NCI-H146 treated with DMSO at 0.1 percent for 48 hours (cell line): ENCODE measurements at regions not wholly inside any gene's neighbourhood (a gene's known extent, or its start where the extent isn't known, plus 50 kb on each side); places are given as distances from the start of the nearest gene placed in this dataset.

Source experiments
- DNase-seq: peaks from one replicate; lab custom pipeline; 2025; ENCODE audit not compliant: unreplicated experiment; lab: John Stamatoyannopoulos, UW

GRCh38 chr1:182198006-182198605 is 136.6 kb upstream of the ZNF648 start:
- DNase-seq, result no peak

DNA sequence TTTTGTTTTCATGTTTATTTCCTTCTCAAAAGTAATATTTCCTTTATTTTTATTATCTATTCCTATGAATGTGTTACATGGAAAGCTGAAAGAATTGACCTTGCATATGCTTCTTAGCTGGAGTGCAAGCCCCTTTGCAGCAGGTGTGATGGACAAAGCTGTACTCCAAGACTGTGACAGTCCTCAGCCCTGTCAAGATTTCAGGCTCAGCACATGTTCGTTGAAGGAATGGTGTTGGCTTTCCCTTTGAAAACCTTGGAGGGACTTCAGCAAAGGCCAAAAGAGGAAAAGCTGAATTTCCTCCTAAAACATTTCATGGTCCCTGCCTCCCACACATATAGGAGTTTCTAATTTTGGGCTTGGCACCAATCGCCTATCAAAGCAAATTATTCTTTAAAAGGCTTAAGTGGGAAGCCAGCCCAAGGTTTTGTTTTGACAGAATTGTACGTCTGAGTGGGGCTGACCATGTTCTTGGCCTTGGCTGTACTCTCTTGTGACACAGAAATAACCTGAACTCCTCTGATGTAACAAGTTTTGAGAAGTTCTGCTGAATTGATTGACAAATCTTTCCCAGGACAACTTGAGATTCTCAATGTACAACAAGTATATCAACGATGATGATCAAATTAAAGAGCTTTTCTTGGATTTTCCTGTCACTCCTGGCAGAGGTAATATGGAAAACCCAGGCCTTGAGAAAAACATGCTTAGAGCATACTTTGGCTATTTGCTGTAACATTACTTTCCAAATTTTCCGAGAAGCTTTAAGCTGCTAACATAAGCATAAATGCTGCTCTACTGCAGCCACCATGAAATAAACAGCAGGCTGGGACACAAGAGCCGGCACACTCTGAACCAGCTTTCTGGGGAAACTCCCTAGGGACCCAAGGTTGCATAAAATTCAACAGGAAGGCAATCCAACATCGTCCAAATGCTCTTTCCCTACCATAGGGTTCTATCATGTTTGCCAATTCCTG is 135.7 kb upstream of the ZNF648 start:
- no peak for DNase-seq

GRCh38 chr1:182195733-182196132 is 134.2 kb upstream of the ZNF648 start:
- no peak for DNase-seq

GRCh38 chr1:182193908-182194550 is 132.5 kb upstream of the ZNF648 start:
- DNase-seq, result no peak

GRCh38 chr1:182192966-182193365 is 131.5 kb upstream of the ZNF648 start:
- DNase-seq, result no peak

DNA sequence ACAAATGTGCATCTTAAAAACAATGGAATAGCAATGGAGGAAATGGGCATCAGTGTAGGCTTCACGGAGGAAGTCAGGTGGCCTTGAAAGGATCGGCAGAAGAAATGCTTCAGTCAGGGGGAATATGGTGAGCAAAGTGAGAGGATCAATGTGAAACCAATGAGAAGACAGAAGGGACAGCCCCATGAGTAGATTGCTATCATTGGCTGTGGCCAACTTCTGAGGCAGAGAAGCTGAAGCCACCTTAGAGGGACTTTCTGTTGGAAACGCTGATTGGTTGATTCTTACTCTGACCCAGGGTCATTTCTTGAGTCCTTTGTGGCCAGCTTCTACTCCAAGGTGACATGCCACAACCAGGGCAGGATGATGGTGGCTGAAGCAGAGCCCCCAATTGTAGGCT is 130.7 kb upstream of the ZNF648 start:
- no peak for DNase-seq

DNA sequence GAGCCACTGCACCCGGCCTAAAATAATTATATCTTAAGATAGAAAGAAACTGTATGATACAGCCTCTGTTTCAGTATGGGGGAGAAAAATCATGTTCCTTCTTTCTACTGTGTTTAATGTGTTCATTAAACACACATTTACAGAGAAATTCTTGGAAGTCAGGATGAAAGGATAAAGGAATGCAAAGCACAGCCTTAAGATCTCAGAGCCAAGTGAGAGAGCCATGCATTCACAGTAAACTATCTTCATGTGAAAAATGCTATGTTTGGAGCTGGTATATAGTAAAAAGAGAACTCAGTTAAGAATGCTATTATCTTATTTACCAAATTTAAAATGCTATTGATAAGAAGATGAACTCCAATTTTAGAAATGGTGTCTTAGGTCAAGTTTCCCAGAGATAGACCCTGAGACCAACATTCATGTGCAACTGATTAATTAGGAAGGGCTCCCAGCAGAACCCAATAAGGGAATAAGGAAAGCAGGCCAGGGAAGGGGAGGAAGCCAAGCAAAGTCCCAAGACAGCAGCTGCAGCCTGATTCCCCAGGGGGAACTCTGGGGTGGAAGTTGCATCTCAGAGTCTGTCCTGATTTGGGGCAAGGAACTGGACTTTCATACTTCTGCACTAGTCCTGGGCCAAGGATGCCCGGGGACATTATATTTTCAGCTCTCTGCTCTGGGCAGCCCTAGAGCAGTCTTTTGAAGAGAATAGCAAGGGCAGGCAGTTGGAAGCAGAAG is 130.0 kb upstream of the ZNF648 start:
- DNase-seq, result no peak

- DNase-seq, result no peak
These were observed 128.1 kb upstream of the ZNF648 start for GRCh38 chr1:182189535-182190066.

GRCh38 chr1:182186757-182187146 is 125.2 kb upstream of the ZNF648 start:
- DNase-seq, result no peak

DNA sequence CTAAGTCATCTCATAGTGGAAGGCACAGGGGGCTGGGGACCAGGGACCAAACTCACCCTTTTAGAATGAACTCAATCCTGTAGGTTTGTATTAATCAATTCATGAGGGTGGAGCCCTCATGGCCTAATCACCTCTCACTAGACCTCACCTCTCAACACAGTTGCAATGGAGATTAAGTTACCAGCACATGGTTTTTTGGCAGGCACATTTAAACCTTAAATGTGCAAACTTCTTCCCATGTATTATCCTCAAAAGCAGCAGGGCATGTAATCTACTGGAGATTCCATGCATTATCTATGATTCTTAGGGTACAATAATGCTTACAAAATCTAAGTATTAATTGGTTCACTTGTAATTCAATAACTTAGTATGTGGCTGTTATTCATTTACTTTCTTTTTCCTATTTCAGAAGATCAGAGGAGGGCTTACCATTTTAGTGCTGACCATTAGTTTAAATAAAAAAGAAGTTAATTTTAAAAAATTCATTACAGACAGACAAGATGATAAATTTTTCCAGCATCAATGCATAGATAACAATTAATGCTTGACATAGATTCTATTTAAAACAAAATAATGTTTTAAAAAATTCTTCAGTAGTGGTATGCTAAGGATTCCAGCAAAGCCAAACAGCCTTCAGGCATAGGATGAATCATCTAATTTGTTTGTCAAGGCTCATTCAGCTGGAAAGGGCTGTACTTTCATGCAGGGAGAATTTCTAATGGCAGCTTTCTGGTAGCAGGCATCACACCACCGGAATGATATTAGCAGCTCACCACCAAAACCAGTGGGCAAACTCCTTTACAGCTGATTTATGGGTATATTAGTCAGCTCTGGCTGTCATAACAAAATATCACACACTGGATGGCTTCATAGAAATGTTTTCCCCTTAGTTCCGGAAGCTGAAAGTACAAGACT is 124.6 kb upstream of the ZNF648 start:
- DNase-seq, result no peak

DNA sequence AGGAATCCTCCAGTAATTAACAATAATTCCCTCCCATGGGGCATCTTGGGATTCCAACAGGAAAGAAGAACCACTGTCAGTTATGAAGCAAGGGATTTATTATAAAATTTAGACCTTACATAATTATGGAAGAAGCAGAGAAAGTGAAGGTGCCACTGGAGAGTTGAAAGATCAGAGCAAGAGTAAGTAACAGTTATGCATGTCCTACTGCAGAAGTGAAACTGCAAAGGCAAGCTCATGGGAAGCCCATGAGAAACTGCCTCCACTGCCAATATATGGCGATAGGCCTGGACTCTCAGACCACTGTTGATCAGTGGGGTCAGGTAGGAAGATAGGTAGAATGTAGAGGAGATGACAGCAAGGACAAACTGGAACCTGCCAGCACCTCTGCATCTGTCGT is 123.6 kb upstream of the ZNF648 start:
- DNase-seq, result no peak

- no peak for DNase-seq
These were observed 122.1 kb upstream of the ZNF648 start for GRCh38 chr1:182183606-182184005.

GRCh38 chr1:182182311-182182710 is 120.8 kb upstream of the ZNF648 start:
- no peak for DNase-seq

- no peak for DNase-seq
These were observed 119.7 kb upstream of the ZNF648 start for GRCh38 chr1:182181167-182181572.

GRCh38 chr1:182175361-182175931 is 113.9 kb upstream of the ZNF648 start:
- no peak for DNase-seq

GRCh38 chr1:182174513-182174855 is 113.0 kb upstream of the ZNF648 start:
- DNase-seq, result no peak

GRCh38 chr1:182173808-182174512 is 112.4 kb upstream of the ZNF648 start:
- no peak for DNase-seq

DNA sequence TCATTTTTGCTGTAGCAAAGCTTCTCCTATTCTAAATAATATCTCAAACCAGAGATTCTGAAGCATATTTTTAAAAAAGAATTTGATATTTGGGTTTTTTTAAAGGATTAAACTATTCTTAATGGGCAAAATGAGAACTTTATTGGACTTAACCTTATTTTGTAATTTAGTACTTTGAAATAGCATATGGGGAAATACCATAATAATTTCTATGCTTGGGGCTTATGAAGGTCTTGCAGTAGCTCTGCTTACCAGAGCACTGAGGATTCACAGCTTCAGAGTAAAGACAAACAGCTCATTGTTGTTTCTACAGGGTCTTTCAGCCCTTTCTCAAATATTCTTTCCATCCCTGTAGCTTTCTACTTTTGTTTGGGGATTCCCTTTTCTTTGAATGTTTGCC is 111.2 kb upstream of the ZNF648 start:
- no peak for DNase-seq

DNA sequence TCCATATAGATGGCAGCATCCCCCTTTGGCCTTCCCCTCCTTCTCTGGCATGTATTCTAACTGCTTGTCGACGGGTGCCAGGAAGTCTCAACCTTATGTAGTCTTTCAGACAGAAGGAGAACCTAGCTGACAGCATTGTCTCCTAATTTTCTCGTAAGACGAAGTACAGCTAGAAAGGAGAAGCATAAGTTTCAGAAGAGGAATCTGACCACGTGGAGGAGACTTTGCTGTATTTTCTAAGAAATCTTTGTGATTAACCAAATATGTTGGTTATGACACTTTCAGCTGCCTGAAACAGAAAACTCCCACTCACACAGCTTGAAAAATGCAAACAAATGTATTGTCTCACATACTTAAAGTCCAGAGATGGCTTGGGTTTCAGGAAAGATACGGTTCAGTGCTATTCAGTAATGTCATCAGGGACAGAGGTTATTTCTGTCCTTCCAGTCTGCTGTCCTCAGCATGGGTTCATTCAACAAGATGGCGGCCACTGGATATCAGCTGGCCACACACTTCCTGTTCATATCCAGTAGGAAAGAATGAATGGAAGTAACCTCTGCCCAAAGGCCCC is 109.5 kb upstream of the ZNF648 start:
- no peak for DNase-seq
